ENCODE measurements at regions not wholly inside any gene's neighbourhood (a gene's known extent, or its start where the extent isn't known, plus 50 kb on each side); places are given as distances from the start of the nearest gene placed in this dataset.
"Not testable (repeated sequence)": the region's sequence is repeated elsewhere in the genome, so short reads cannot be mapped to it uniquely, and the experiment has no call there.

DNA sequence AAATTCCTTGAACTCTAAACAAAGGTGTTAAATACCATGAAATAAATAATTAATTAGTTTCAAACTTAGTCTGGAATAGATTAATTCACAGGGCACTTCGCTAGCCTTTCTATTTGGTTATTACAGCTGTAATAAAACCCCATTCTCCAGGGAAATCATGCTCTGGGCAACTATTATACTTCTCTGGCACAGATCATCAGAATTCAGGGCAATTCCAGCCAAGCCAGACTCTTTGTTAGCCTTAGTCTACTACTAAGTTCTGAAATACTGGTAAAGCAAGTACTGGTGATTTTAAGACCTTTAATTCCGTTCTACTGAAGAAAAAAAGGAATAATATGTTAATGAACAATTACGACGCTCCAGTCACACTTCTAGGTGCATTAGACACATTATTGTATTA is 123.4 kb upstream of the PDE1A start:
- no peak for DNase-seq (ENCODE audit: low spot score)

DNA sequence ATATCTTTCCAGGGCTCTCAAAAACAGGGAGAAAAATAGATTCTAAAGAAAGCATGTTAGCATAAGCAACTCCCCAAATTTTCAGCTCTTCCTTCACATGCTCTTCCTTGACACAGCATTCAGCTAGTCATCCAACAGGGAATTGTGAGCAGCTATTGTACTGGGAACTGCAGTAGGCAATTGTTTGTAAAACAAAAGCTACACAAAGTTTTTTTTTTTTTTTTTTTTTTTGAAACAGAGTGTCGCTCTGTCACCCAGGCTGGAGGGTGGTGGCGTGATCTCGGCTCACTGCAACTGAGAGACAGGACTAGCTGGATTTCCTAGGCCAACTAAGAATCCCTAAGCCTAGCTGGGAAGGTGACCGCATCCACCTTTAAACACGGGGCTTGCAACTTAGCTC is 125.4 kb upstream of the PDE1A start:
- DNase-seq (ENCODE audit: low spot score): not testable (repeated sequence)

DNA sequence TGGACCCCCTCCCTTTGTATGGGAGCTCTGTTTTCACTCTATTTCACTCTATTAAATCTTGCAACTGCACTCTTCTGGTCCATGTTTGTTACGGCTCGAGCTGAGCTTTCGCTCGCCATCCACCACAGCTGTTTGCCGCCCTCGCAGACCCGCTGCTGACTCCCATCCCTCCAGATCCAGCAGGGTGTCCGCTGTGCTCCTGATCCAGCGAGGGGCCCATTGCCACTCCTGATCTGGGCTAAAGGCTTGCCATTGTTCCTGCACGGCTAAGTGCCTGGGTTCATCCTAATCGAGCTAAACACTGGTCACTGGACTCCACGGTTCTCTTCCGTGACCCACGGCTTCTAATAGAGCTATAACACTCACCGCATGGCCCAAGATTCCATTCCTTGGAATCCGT is 125.9 kb upstream of the PDE1A start:
- not testable (repeated sequence) for DNase-seq (ENCODE audit: low spot score)

DNA sequence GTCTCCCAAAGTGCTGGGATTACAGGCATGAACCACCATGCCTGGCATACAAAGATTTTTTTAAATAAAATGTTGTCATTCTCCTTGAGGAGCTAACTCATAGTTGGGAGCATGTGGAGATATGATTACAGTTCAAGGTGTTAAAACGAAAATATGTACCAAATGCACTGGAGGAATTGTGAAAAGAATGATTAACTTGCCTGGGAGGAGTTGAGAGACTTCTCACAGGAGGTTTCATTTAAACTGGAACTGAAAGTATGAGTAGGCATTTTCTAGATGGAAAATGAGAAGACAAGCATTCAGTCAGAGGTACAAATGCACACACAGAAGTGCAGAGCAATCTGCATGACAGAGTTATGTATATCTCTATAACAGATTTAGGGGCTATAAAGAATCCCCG is 126.6 kb upstream of the PDE1A start:
- DNase-seq (ENCODE audit: low spot score): no peak

DNA sequence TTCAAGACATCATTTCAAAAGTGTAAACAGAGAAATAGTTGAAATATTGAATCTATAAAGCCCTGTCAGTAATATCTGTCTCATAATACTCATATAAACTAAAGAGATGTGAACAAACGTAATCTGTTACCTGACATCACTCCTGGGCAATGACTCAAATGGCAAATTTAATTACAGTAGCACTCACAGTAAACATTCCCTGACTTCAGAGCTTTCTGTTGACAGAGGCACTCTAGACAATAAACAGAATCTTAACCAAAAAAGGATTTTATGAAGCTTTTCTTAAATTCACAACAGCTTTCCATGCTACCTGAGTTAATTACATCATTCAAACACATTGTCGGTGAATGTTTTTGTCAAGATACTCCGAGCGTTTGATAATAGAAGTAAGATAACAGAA is 128.1 kb upstream of the PDE1A start:
- no peak for DNase-seq (ENCODE audit: low spot score)

DNA sequence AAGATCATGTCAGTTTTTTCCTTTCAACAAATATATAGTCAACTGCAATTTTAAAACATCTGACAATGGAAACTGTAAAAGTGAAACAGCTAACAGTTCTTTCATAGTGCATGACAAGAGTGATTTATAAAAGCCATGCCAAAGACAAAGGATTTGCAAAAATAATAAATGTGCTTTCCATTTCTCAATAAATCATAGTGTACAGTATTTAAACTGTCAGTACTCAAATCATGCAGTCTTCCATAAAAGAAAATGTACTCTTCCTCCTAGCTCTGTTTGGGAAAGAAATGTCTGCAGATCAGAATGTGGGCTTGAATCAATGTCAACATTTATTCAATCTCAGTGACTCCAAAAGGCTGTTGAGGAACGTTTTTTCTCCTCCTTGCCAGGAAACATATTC is 131.7 kb upstream of the PDE1A start:
- DNase-seq (ENCODE audit: low spot score): no peak

DNA sequence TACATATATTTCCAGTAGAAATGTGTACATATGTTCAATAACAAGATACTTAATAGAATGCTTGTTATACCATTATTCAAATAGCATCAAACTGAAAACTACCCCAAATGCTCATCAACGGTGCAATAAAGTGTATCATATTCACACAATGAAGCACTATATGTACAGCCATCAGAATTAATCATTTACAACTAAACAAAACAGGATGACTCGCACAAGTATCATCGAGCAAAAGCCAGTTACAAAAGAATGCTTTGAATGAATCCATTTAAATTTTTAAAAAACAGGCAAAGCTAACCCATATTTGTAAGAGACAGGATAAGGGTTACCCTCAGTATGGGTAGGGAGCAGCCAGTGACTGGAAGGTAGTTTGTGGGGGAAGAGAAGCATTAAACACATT is 132.8 kb upstream of the PDE1A start:
- DNase-seq (ENCODE audit: low spot score): no peak

DNA sequence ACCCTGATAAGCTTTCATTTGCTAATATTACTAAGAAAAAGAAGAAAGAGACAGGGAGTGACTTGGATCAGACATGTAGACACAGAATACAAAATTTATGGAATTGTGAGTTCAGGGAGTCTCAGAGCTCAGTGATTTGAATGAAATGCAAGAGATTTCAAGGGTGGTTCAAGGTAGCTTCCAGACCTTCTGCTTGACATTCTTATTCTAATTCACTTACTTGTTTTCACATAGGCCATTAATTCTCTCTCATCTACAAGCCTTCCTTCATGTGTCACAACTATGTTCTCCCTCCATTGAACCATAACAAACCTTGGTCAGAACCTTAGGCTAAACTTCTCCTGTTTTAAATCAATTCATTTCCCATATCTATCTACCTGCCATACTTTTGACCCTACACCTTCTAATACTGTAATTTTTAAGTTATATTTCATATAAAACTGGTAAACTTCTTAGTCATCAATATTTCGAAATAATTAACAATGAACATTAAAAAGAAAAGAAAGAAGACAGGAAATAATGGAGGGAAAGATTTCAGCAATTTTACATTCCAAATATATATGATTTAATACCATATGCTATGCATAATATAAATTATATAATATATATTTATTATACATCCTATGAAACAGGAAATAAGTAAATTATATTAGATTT is 139.2 kb upstream of the PDE1A start:
- no peak for DNase-seq (ENCODE audit: low spot score)

DNA sequence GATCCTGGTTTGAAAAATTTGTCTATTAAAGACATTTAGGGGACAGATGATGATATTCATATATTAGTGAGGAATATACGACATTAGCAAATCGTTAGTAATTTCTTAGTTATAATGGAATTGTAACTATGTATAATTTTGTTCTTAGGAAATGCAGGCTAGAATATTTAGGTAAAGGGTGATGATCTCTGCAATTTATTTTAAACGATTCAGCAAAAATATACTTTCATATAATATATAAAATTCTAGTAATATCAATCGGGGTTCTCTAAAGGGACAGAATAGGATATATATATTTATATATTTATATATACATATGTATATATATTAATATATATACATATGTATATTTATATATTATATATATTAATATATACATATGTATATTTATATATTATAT is 142.5 kb upstream of the DNAJC10 start:
- DNase-seq (ENCODE audit: low spot score): no peak

DNA sequence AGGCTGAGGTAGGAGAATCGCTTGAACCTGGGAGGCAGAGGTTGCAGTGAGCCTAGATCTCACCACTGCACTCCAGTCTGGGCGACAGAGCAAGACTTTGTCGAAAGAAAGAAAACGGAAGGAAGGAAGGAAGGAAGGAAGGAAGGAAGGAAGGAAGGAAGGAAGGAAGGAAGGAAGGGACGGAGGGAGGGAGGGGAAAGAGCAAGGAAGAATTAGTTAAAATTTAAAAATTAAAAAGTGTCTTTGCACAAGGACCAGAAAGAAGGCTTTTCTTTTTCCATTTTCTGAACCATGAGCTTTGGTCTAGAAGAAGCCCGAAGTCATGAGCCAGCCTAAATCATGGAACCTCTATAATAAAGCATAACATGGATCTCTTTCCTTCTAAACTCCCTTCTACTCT is 138.2 kb upstream of the DNAJC10 start:
- DNase-seq (ENCODE audit: low spot score): no peak

DNA sequence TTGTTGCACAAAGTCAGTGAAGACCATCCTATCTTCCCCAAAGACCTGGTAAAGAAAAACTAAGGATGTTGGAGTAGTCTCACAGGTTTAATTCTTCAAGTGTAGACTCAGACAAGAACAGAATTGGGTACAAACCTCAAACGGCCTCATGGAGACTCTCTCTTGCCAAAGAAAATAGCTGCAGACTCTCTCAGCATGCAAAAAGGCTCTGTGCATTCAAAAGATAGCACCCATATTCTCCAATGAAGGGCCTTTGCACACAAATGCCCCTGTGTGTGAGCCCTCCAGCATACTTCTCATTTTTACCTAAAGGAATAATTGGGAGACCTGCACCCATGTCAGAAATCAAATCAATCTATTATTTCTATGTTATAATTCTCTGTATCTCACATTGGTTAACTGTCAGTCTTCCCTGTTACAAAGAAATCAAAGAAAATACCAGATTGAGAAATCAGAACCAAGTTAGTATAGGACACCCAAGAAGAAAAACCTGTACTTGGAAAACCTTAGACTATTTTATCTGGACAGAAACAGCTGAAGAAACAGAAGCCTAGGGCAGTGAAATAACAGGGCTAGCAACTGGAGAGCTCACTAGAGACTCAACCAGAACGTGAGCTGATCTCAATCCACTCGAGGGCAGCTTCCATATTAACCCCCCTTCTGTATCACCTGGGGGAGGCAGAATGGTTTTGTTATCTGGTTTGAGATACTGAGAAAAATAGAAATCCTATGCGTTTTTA is 134.7 kb upstream of the DNAJC10 start:
- DNase-seq (ENCODE audit: low spot score): no peak

DNA sequence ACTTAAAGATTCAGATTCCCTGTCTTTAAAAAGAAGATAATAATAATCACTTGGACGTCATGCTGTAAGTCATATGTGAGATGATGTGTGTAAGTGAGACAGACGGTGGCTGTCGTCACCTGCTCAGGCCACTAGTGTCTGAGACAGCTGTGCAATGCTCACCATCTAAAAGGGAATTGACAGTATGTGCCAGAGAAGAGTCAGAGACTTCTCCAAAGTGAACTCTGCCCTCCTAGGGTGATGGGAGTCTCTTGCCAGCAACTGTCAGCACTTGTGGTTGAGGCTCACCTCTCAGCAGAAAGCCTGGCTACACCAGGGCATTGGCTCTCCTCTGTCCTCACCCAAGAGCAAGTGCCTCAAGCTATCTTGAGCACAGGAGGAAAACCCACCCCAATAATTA is 131.6 kb upstream of the DNAJC10 start:
- no peak for DNase-seq (ENCODE audit: low spot score)

DNA sequence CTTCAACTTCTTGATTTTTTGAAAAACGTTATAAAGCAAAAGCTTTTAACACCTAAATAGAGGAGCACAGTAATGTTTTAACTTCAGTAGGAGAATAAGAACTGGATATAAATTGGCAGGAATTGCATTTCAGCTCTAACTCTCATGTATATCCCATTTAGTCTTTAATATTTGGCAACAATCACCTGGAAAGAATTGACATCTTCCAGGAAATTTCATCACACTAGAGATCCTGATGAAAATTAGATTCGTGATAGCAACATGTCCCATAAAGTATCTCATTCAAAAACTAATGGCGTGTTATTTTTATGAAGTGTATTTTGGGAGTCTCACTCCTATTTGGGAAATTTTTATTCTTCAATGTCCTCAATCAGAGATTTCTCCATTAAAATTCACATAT is 131.1 kb upstream of the DNAJC10 start:
- no peak for DNase-seq (ENCODE audit: low spot score)

DNA sequence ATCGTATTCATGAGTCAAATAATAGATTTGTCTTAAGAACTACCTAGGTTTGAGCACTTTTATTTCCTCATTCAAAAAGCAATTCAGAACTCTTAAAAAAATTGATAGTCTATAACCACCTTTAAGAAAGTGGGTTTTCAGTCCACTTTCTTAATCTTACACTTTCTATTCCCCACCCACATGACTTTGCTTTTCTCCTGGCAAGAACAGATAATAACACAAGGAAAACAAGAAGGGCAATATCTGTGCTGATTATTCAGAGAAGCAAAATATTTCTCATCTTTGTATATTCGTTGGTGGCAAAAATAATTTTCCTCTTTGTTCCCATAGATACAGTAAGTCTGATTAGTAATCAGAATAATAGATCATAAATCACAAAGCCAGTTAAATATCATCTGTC is 130.6 kb upstream of the DNAJC10 start:
- DNase-seq (ENCODE audit: low spot score): no peak

DNA sequence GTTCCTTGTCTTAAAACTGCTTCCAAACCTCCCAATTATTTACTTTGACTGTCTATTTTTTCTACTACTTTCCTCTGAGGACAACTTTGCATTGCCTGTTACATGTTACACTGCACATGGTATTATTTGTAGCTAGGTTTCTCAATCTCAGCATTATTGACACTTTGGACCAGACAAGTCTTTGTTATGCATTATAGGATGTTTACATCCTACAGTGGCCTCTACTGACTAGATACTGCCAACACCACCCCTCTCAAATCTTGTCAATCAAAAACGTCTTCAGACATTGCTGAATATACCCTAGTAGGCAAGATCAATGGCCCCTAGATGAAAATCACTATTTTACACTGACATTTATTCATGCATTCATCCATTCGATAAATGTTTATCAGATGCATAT is 129.6 kb upstream of the DNAJC10 start:
- DNase-seq (ENCODE audit: low spot score): no peak

DNA sequence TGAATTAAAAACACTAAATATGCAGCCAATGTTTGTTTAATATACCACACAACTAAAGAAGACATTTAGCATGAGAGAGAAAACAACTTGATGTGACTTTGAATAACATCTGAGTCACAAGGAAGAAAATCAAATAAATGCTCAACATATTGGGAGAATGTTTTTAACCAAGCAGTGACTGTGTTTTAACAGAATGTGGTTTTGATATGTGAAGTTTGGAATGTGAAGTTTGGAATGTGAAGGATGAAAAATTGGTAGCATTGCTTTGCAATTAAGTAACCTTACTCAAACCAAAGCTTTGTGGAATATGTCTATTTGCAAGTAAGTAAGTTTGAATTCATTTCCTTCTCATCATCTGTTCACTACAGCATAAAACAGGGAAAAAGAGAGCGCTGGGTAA is 128.2 kb upstream of the DNAJC10 start:
- no peak for DNase-seq (ENCODE audit: low spot score)

DNA sequence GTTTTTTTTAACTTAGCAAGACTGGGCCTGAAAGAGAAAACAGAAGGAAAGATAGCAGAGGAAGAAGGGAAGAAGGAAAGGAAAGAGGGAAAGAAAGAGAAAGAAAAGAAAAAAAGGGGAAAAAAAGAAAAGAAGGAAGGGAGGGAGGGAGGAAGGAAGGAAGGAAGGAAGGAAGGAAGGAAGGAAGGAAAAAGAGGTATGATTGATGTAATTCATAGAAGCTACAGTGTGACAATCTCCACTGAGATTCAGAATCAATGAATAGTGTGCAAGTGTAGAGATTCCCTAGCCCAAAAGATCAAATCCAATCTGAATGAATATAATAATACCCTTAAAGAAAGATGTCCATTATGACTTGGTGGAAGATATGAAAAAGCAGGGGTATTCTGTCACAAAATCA is 126.9 kb upstream of the DNAJC10 start:
- no peak for DNase-seq (ENCODE audit: low spot score)

DNA sequence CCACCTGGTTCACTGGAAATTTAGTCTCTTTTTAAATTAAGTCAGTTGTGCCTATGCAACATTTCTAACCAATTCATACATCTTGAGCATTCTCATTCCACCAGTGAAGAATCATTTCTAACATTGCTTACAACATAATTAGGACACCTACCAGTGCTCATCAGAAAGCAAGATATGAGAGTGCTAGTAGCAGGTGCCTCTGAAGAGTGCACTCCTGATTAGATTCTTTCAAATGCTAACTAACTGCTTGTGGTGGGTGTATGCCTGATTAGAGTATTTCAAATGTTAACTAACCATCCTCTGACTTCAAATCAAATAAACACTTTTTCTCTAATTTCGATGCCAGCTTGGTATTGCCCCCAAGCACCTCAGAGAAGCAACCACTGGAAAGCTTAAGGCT is 124.3 kb upstream of the DNAJC10 start:
- DNase-seq (ENCODE audit: low spot score): no peak

DNA sequence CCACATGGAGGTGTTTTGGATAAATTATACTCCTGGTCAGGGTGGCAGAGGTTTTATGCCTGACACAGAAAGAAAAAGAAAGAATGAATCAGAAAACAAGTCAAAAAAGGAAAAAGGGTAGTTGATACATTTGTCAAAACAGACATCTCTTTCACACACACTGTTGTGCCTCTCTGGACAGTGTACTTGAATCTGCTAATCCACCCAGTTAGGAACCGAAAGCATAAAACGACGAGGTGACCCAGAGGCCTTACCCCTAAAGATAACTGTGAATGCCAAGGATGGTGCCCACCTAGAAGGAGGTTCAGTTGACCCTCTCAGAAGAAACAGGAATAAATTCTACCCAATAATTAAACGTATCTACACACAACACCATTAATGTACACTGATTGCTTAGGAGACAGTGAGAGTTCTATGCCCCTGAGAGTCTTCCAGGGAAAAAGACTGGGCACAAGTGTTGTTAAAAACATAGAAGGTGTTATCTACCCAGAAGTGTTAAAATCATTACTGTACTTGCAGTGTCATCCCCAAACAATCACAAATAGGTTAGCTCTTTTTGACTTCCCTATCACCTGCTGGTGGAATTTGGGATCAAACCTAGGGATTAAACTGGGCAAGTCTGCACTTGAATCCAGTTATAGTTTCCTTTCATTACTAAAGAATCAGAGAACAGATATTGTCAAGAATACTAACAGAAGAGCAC is 123.2 kb upstream of the DNAJC10 start:
- DNase-seq (ENCODE audit: low spot score): no peak

DNA sequence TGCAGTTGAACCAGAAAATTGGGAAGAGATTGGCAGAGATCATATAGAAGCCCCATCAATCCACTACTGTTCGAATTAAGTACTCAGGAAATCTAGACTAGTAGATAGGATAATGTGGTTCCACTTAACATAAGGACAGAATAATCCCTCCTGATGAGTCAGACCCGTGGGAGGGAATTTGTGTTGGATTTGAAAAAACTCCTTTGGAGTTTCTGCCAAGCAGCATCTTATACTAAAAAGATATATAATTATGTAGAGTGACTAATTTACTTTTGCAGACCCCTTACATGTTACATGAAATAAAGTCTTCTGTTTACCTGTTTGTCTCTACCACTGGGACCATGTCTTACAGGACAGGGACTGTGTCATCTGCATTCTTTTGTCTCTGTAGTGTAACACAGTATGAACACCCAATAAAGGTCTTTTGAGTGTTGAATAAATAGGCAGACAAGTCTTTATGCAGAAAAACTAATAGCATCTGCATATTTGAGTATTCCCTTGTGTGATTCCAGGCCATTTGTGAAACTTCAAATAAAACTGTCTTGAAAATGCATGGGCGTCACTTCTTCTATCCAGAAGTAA is 122.6 kb upstream of the DNAJC10 start:
- no peak for DNase-seq (ENCODE audit: low spot score)

DNA sequence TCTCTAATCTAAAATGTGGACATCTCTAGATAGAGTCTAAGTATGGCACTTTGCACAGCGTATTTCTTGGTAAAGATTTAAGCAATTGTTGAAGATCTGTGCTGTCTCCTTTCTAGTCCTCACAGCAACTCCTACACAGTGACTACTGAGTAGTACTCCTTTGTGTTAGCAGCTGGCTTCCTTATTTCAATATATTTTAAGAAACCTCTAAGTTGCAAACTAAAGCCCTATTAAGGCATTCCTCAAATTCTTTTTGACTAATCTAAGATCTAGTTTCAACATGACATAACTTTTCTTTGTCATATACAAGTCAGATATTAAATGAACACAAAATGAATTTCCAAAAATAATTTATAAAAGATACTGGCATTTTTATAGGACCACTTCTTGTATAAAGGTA is 121.8 kb upstream of the DNAJC10 start:
- no peak for DNase-seq (ENCODE audit: low spot score)

DNA sequence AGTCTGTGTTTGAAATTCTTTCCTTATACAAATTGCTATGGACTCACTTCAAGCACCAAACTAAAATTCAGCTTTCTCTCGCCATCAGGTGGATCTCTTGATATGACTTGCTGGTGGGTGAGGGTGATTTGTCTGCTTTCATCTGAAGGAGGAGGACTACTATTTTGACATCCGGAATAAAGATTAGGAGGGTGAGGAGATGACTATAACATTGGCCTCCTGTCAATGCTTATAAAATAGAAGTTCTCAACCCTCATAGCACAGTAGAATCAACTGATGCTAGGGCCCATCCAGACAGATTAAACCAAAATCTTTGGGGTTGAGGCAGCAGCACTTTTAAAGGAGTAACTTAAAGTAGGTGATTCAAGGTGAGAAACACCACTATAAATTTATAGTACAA is 120.4 kb upstream of the DNAJC10 start:
- DNase-seq (ENCODE audit: low spot score): no peak
